ENCODE measurements at regions not wholly inside any gene's neighbourhood (a gene's known extent, or its start where the extent isn't known, plus 50 kb on each side); places are given as distances from the start of the nearest gene placed in this dataset.

- no peak for DNase-seq
- H2AFZ ChIP-seq: no peak overlapping the region
- H3K27me3 ChIP-seq (replicated peaks; ENCODE audit: insufficient read depth): no peaks in the 10 kb centered on the region
- H3K79me2 ChIP-seq (ENCODE audit: insufficient read depth): no peaks in the 10 kb centered on the region
- H3K9ac ChIP-seq: no peak overlapping the region
- no peak overlapping the region for H3K27ac ChIP-seq
- 53 to 59% methylated on average over 4 of the region's 4 CpGs for WGBS, 2 experiments (ENCODE audit: low coverage in 1 of 2, low lambda C conversion rate in 2 of 2, missing lambda C conversion rate in 2 of 2)
- H3K4me1 ChIP-seq (ENCODE audit: insufficient read depth): no peaks in the 10 kb centered on the region
- TF ChIP-seq EZH2phosphoT487 (IDR thresholded peaks at IDR 0.05; ENCODE audit: insufficient read depth, low read depth) (no peak), EZH2 (IDR thresholded peaks at IDR 0.05; ENCODE audit: insufficient read depth, poor library complexity, severe bottlenecking) (no peak)
- H3K36me3 ChIP-seq (ENCODE audit: low read depth): no peaks in the 10 kb centered on the region
- no peak overlapping the region for H3K4me2 ChIP-seq (ENCODE audit: unreplicated experiment)
- in situ Hi-C loops (cut with MboI): no loop called here
- H3K9me3 ChIP-seq (ENCODE audit: low read depth): no peaks in the 10 kb centered on the region
- H3K4me3 ChIP-seq: no peak overlapping the region
- no peaks in the 10 kb centered on the region for H4K20me1 ChIP-seq (ENCODE audit: insufficient read depth)
- H3F3A ChIP-seq (ENCODE audit: insufficient read depth): no peaks in the 10 kb centered on the region
- no peaks in the 10 kb centered on the region for H3K9me2 ChIP-seq (ENCODE audit: insufficient read depth)
Observed at GRCh38 chr18:25685088-25685487, 333.1 kb upstream of the ZNF521 start.

- no peak overlapping the region for H2AFZ ChIP-seq
- H3K4me1 ChIP-seq (ENCODE audit: insufficient read depth): no peaks in the 10 kb centered on the region
- H3K27ac ChIP-seq: no peak overlapping the region
- TF ChIP-seq EZH2 (IDR thresholded peaks at IDR 0.05; ENCODE audit: insufficient read depth, poor library complexity, severe bottlenecking) (no peak), EZH2phosphoT487 (IDR thresholded peaks at IDR 0.05; ENCODE audit: insufficient read depth, low read depth) (no peak)
- H3F3A ChIP-seq (ENCODE audit: insufficient read depth): no peaks in the 10 kb centered on the region
- H4K20me1 ChIP-seq (ENCODE audit: insufficient read depth): no peaks in the 10 kb centered on the region
- in situ Hi-C loops (cut with MboI): no loop called here
- no peaks in the 10 kb centered on the region for H3K9me3 ChIP-seq (ENCODE audit: low read depth)
- H3K9me2 ChIP-seq (ENCODE audit: insufficient read depth): no peaks in the 10 kb centered on the region
- no peaks in the 10 kb centered on the region for H3K79me2 ChIP-seq (ENCODE audit: insufficient read depth)
- H3K36me3 ChIP-seq (ENCODE audit: low read depth): no peaks in the 10 kb centered on the region
- no peak for DNase-seq
- H3K4me3 ChIP-seq: no peak overlapping the region
- H3K27me3 ChIP-seq (replicated peaks; ENCODE audit: insufficient read depth): no peaks in the 10 kb centered on the region
- H3K9ac ChIP-seq: no peak overlapping the region
- 64 to 68% methylated on average over 2 of the region's 2 CpGs for WGBS, 2 experiments (ENCODE audit: low coverage in 1 of 2, low lambda C conversion rate in 2 of 2, missing lambda C conversion rate in 2 of 2)
- H3K4me2 ChIP-seq (ENCODE audit: unreplicated experiment): no peak overlapping the region
Observed at GRCh38 chr18:25679491-25679890, 327.5 kb upstream of the ZNF521 start.

- H3K27ac ChIP-seq: no peak overlapping the region
- no peak overlapping the region for H2AFZ ChIP-seq
- H3K4me3 ChIP-seq: no peak overlapping the region
- no peak overlapping the region for H3K9ac ChIP-seq
- WGBS, 2 experiments (ENCODE audit: low coverage in 1 of 2, low lambda C conversion rate in 2 of 2, missing lambda C conversion rate in 2 of 2): 78 to 81% methylated on average over 4 of the region's 4 CpGs
- no peaks in the 10 kb centered on the region for H4K20me1 ChIP-seq (ENCODE audit: insufficient read depth)
- H3K27me3 ChIP-seq (replicated peaks; ENCODE audit: insufficient read depth): no peaks in the 10 kb centered on the region
- no peaks in the 10 kb centered on the region for H3K36me3 ChIP-seq (ENCODE audit: low read depth)
- H3K9me3 ChIP-seq (ENCODE audit: low read depth): no peaks in the 10 kb centered on the region
- no peaks in the 10 kb centered on the region for H3F3A ChIP-seq (ENCODE audit: insufficient read depth)
- H3K9me2 ChIP-seq (ENCODE audit: insufficient read depth): no peaks in the 10 kb centered on the region
- H3K4me2 ChIP-seq (ENCODE audit: unreplicated experiment): no peak overlapping the region
- in situ Hi-C loops (cut with MboI): no loop called here
- no peaks in the 10 kb centered on the region for H3K79me2 ChIP-seq (ENCODE audit: insufficient read depth)
- TF ChIP-seq EZH2 (IDR thresholded peaks at IDR 0.05; ENCODE audit: insufficient read depth, poor library complexity, severe bottlenecking) (no peak), EZH2phosphoT487 (IDR thresholded peaks at IDR 0.05; ENCODE audit: insufficient read depth, low read depth) (no peak)
- DNase-seq: no peak
- H3K4me1 ChIP-seq (ENCODE audit: insufficient read depth): no peaks in the 10 kb centered on the region
Observed at GRCh38 chr18:25678221-25678620, 326.3 kb upstream of the ZNF521 start.

GRCh38 chr18:25675123-25675850 is 323.3 kb upstream of the ZNF521 start:
- DNase-seq: no peak

More at GRCh38 chr18:25675123-25675850, 323.3 kb upstream of the ZNF521 start:
- Histone ChIP-seq H3K9ac (no peak overlapping the region), H3K27ac (no peak overlapping the region), H3K79me2 (ENCODE audit: insufficient read depth) (no peaks in the 10 kb centered on the region), H3K9me3 (ENCODE audit: low read depth) (no peaks in the 10 kb centered on the region), H3K27me3 (replicated peaks; ENCODE audit: insufficient read depth) (no peaks in the 10 kb centered on the region), H4K20me1 (ENCODE audit: insufficient read depth) (no peaks in the 10 kb centered on the region), H3K4me3 (no peak overlapping the region), H3F3A (ENCODE audit: insufficient read depth) (no peaks in the 10 kb centered on the region), H3K4me2 (ENCODE audit: unreplicated experiment) (no peak overlapping the region), H3K4me1 (ENCODE audit: insufficient read depth) (no peaks in the 10 kb centered on the region), H2AFZ (no peak overlapping the region), H3K9me2 (ENCODE audit: insufficient read depth) (no peaks in the 10 kb centered on the region), H3K36me3 (ENCODE audit: low read depth) (no peaks in the 10 kb centered on the region)
- TF ChIP-seq EZH2phosphoT487 (IDR thresholded peaks at IDR 0.05; ENCODE audit: insufficient read depth, low read depth): no peak
- no peak for TF ChIP-seq EZH2 (IDR thresholded peaks at IDR 0.05; ENCODE audit: insufficient read depth, poor library complexity, severe bottlenecking)
- in situ Hi-C loops (cut with MboI): no loop called here
- 74 to 76% methylated on average over 8 of the region's 8 CpGs for WGBS, 2 experiments (ENCODE audit: low coverage in 1 of 2, low lambda C conversion rate in 2 of 2, missing lambda C conversion rate in 2 of 2)

Data from GM23248 (cell line).